ENCODE measurements at regions not wholly inside any gene's neighbourhood (a gene's known extent, or its start where the extent isn't known, plus 50 kb on each side); places are given as distances from the start of the nearest gene placed in this dataset.

- no peak overlapping the region for H3K4me3 ChIP-seq
- peak; percentile 39 to 44 (median 41) for DNase-seq
- no peak for TF ChIP-seq CTCF (IDR thresholded peaks at IDR 0.05)
- H3K4me1 ChIP-seq (ENCODE audit: low read depth): peaks cover 10% of the 10 kb centered on the region
- H3K36me3 ChIP-seq (ENCODE audit: low read depth): no peaks in the 10 kb centered on the region
- peak; percentile 90 for ATAC-seq
- H3K9me3 ChIP-seq: no peaks in the 10 kb centered on the region
- intact Hi-C loops (cut with DNase I, micrococcal nuclease): no loop called here
Measured at GRCh38 chr5:123809594-123810221, 297.7 kb downstream of the CSNK1G3 start.

- DNase-seq: no peak
- ATAC-seq: no peak
- intact Hi-C loops (cut with DNase I, micrococcal nuclease): no loop called here
- H3K4me1 ChIP-seq (ENCODE audit: low read depth): peaks cover 10% of the 10 kb centered on the region
- no peaks in the 10 kb centered on the region for H3K36me3 ChIP-seq (ENCODE audit: low read depth)
- H3K4me3 ChIP-seq: no peak overlapping the region
- TF ChIP-seq CTCF (IDR thresholded peaks at IDR 0.05): no peak
- H3K9me3 ChIP-seq: no peaks in the 10 kb centered on the region
Measured at GRCh38 chr5:123808461-123809380, 296.7 kb downstream of the CSNK1G3 start.

GRCh38 chr5:123807177-123807945, 295.4 kb downstream of the CSNK1G3 start:
- no peak for TF ChIP-seq CTCF (IDR thresholded peaks at IDR 0.05)
- peak in 1 of 3 donors; percentile 10 for DNase-seq
- Histone ChIP-seq H3K9me3 (no peaks in the 10 kb centered on the region), H3K4me3 (no peak overlapping the region), H3K4me1 (ENCODE audit: low read depth) (peaks cover 10% of the 10 kb centered on the region), H3K36me3 (ENCODE audit: low read depth) (no peaks in the 10 kb centered on the region)
- intact Hi-C loops (cut with DNase I, micrococcal nuclease): no loop called here
- peak; percentile 25 for ATAC-seq

GRCh38 chr5:123806644-123807043, 294.7 kb downstream of the CSNK1G3 start:
- Histone ChIP-seq H3K9me3 (no peaks in the 10 kb centered on the region), H3K36me3 (ENCODE audit: low read depth) (no peaks in the 10 kb centered on the region), H3K4me3 (no peak overlapping the region), H3K4me1 (ENCODE audit: low read depth) (peaks cover 10% of the 10 kb centered on the region)
- TF ChIP-seq CTCF (IDR thresholded peaks at IDR 0.05): no peak
- DNase-seq (no peak), ATAC-seq (no peak)
- intact Hi-C loops (cut with DNase I, micrococcal nuclease): no loop called here

- no peak for ATAC-seq
Measured at GRCh38 chr5:123805300-123805699, 293.3 kb downstream of the CSNK1G3 start.

More at GRCh38 chr5:123805300-123805699, 293.3 kb downstream of the CSNK1G3 start:
- intact Hi-C loops (cut with DNase I, micrococcal nuclease): no loop called here
- DNase-seq: no peak
- H3K4me3 ChIP-seq: no peak overlapping the region
- H3K9me3 ChIP-seq: no peaks in the 10 kb centered on the region
- H3K4me1 ChIP-seq (ENCODE audit: low read depth): peaks cover 7% of the 10 kb centered on the region
- TF ChIP-seq CTCF (IDR thresholded peaks at IDR 0.05): no peak
- H3K36me3 ChIP-seq (ENCODE audit: low read depth): no peaks in the 10 kb centered on the region

Measured in mucosa of descending colon (tissue), 3 donors.